HG03432 (cell line): ENCODE measurements at regions not wholly inside any gene's neighbourhood (a gene's known extent, or its start where the extent isn't known, plus 50 kb on each side); places are given as distances from the start of the nearest gene placed in this dataset.
"Not testable (repeated sequence)": the region's sequence is repeated elsewhere in the genome, so short reads cannot be mapped to it uniquely, and the experiment has no call there.

Source experiments
- ATAC-seq: cut with Tn5 transposase; IDR thresholded peaks from one replicate; pipeline ENCODE4 v1.9.1; 2021; ENCODE audit warnings: mild to moderate bottlenecking, moderate library complexity; ENCODE audit not compliant: unreplicated experiment

DNA sequence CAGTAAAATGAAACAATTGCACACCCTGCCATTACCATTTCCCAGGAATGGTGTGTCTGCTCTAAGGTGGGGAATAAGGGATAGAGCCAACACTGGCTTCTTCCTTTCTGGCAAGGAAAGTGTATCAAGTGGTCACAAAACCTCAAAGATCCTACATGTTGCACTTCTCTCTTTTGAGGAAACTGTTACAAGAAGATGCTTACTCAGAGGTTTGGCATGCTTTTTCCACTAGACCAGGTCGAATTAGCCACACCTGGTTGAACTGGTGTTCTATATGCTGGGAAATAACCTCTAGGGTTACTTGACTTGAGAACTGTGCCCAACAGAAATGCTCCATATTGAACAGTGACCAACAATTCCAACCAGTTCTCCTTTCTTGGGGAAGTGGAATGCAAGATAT, 102.9 kb downstream of the LRRN1 start:
- no peak for ATAC-seq

- no peak for ATAC-seq
Measured at GRCh38 chr3:3906171-3906570, 106.9 kb downstream of the LRRN1 start.

GRCh38 chr3:3907023-3907422, 107.8 kb downstream of the LRRN1 start:
- ATAC-seq: no peak

DNA sequence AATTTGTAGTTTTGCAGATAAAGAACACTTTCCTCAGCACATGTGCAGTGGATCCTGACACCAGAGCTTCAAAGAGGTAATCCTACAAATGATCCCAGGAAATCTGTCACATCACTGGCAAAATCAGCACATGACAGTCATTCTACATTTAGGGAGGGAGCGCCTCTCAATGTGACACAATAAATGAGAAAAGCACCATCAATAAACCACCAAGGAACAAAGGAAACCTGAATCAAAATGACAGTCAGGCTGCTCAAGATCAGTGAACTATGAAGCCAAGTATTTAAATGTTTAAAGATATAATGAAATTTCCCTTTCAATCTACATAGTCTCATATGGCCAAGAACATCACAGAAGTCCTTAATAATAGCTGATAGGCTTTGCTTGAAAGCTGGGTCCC, 119.5 kb downstream of the LRRN1 start:
- no peak for ATAC-seq

DNA sequence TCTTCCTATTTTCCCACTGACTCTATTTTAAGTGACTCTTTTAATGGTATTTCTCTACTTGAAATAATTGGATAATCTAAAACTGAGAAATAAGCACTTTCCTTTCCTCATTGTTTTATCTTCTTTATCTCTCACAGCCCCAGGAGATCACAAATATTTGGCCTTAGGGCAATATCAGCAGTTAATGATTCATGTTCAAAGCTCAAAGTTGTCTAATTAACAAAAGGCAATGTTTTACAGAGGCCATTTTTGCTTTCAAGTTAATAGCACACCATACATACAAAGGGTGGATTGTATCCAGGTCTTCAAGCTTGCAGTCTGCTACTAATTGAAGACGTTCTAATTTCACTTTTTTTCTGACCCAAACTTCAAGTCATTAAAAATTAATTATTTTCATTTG, 120.1 kb downstream of the LRRN1 start:
- no peak for ATAC-seq

DNA sequence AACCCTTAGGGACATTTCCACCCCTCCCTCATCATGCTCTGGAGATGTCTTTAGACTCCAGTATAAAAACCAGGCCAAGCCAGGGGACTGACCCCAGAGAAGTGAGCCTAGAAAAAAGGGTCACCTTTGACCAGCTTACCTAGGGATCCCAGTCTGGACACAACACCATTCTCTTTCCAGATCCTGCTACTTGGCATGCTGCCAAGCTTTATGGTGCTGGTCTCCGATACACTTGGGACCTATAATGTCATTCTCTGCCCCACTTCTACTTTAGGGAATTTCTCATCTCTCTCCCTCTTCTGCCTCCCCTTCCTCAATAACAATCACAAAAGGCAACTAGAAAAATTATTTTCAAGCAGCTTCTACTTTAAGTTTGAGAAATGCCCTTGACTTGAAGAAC, 124.4 kb downstream of the LRRN1 start:
- ATAC-seq: no peak

GRCh38 chr3:3927198-3927597, 128.0 kb downstream of the LRRN1 start:
- no peak for ATAC-seq

DNA sequence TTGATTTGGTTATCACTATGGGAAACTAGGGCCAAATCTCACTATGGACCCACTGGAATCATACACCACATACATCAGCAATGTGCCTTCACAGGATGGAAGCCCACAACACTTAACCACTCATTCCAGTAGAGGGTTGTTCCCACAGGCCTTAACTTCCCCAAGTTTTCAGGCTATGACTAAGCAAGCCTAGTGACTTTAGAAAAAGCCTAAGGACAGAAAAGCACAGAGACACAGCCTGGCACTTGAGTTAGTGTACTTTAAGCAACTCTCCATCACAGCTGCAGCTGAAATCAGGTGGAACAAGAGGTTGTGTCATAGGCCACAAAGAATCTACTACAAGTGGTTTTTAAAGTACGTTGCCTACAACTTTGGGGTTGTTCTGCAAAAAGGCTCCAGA, 128.7 kb downstream of the LRRN1 start:
- ATAC-seq: no peak

DNA sequence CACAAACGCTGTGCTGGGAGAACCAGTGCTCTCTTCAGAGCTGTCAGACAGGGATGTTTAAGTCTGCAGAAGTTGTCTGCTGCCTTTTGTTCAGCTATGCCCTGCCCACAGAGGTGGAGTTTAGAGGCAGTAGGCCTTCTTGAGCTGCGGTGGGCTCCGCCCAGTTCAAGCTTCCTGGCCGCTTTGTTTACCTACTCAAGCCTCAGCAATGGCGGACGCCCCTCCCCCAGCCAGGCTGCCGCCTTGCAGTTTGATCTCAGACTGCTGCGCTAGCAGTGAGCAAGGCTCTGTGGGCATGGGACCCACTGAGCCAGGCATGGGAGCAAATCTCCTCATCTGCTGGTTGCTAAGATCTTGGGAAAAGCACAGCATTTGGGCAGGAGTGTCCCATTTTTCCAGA, 142.1 kb downstream of the LRRN1 start:
- not testable (repeated sequence) for ATAC-seq

- no peak for ATAC-seq
Measured at GRCh38 chr3:3951071-3951470, 151.8 kb downstream of the LRRN1 start.

DNA sequence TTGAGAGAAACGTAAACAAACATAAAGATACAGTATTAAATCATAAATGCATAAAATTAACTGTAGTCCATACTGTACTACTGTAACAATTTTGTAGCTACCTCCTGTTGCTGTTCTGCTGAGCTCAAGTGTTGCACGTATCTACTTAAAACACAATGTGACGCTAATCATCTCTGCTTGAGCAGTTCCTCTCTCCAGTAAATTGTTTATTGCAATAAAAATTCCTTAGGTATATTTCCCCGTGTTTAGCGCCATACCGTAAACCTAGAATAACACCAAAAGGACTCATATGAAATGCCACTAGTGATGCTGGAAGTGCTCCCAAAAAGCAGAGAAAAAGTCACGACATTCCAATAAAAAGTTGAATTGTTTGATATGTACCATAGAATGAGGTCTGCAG, 152.3 kb downstream of the LRRN1 start:
- ATAC-seq: no peak

DNA sequence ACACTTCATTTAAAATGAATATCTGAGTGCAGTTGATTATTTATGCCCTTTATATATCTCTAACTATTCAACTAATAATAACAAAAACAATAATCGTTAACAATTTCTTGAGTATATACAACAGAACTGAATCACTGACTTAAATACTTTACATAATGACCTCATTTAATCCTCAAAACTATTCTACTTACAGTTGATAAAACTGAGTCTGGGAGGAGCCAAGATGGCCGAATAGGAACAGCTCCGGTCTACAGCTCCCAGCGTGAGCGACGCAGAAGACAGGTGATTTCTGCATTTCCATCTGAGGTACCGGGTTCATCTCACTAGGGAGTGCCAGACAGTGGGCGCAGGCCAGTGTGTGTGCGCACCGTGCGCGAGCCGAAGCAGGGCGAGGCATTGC, 163.6 kb downstream of the LRRN1 start:
- ATAC-seq: not testable (repeated sequence)

DNA sequence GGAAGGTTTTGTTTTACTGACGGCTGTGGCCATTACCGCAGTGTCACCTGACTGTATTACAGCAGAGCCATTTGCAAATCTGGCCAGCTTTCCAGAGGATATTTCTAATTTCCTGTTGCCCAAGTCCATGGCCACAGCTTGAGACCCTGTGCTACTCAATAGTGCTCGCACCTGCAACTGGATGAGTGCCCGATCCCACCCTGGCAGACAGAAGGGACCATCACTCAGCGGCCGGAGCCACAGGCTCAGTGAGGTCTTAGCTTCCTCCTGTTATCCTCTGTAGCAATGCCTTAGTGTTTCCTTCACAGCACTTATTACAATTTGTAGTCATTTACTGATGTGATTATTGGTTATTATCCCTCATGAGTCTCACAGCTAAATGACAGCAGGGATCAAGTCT, 184.8 kb downstream of the LRRN1 start:
- no peak for ATAC-seq

DNA sequence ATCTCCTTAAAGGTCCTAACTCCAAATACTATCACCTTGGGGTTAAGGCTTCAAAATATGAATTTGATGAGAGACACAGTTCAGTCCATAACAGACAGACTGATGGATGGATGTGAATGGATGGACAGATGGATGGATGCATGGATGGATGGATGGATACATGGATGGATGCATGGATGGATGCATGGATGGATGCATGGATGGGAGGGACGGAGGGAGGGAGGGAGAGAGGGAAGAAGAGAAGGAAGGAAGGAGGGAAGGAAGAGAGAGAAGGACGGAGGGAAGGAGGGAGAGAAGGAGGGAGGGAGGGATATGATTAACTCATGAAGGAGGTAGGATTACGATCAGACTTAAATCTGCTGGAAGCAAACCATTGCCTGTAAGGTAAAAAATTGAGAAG, 192.4 kb downstream of the LRRN1 start:
- ATAC-seq: no peak

DNA sequence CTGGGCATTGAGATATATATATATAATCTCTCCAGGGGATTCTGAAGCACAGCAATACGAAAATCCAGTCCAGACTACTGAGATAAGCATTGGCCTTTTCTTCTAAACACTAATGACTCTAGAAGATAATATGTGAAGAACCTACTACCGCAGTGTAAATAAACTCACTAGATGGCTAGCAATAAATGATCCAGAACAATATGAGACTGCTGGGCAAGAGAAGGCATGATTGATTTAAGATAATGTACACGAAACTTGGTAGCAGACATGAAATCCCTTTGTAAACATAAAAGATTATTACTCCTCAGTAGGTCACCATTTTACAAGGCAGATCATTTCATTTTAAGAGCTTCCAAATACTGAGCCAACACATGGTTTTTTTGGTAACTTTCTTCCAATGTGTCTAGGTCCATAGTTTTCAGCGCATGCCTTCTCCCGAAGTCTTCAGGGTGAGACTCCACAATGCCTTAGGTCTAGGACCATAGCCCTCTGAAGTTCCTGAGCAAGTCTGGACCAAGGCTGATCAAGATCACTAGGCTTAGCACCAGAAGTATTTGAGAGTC, 193.2 kb downstream of the LRRN1 start:
- ATAC-seq: no peak

- peak; percentile 87 for ATAC-seq
Measured at GRCh38 chr3:3998140-3998922, 199.1 kb downstream of the LRRN1 start.

DNA sequence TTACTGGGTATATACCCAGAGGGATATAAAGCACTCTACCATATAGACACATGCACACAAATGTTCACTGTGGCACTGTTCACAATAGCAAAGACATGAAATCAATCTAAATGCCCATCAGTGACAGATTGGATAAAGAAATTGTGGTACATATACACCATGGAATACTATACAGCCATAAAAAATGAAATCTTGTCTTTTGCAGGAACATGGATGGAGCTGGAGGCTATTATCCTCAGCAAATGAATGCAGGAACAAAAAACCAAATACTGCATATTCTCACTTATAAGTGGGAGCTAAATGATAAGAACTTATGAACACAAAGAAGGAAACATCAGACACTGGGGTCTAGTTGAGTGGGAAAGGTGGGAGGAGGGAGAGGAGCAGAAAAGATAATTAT, 200.1 kb downstream of the LRRN1 start:
- ATAC-seq: not testable (repeated sequence)

GRCh38 chr3:4001976-4002375, 202.7 kb downstream of the LRRN1 start:
- ATAC-seq: no peak

DNA sequence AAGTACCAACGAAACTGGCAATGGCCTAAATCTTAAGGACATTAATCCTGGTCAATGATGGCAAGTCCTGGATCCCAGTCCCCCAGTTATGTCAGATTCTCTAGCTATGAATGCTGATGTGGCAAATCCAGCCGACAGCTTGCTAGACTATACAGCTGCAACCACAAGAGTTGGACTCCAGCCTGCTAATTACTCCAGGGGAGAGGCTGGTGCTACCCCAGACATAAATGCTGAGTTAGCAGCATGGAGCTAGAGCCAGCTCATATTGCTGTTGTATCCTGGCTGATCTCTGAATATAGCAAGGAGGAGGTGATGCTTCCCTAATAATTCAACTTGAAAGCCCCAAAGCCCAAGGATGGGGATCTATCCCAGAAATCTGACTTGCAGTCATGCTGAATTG, 207.1 kb downstream of the LRRN1 start:
- no peak for ATAC-seq

- ATAC-seq: no peak
Measured at GRCh38 chr3:4008205-4008604, 209.0 kb downstream of the LRRN1 start.

- ATAC-seq: no peak
Measured at GRCh38 chr3:4011166-4011565, 211.9 kb downstream of the LRRN1 start.

DNA sequence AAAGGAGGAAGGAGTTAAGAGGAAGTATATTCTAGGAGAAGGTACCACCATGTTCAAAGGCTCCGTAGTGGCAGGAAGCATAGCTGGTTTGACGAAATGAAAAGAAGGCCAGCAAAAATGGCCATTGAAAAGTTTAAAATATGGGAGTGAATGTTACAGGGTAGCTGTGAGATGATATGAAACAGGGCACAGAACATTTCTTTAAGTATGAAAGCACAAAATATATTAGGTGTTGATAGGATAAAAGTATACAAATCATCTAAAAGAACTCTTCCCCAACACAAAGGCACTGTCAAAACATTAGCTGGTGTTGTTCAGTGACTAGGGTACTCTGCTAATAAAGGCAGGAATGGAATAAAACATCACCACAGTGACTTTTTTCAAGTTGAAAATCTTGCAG, 216.2 kb downstream of the LRRN1 start:
- no peak for ATAC-seq

DNA sequence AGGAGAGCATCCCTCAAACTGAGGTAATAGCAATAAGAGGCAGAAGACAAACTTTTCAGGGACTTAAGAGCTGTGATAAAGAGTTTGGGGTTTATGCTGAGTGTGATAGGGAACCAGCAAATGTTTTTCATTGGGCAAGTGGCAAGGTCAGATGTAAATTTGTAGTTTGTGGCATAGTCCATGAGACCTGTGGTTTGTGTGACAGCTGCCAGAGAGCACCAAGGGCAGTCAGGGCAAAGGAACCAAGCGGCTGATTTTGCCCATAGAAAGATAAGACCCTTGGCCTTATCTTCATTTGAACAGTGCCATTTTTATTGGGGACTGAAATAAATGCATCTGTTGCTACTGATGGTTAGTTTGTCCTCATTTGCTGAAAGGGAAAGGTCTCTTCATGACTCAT, 220.3 kb downstream of the LRRN1 start:
- ATAC-seq: no peak
